Left ventricle myocardium superior (tissue), 1 donor: ENCODE measurements at regions not wholly inside any gene's neighbourhood (a gene's known extent, or its start where the extent isn't known, plus 50 kb on each side); places are given as distances from the start of the nearest gene placed in this dataset.
A peak's percentile ranks its signal among the peaks of the same experiment; 100 is the strongest.
"Not testable (repeated sequence)": the region's sequence is repeated elsewhere in the genome, so short reads cannot be mapped to it uniquely, and the experiment has no call there.

Experiments used
- ATAC-seq: fragments of 200-7000 bp; cut with Tn5 transposase; one replicate; pipeline ENCODE4 v1.9.1; 2020; ENCODE audit warnings: mild to moderate bottlenecking, moderate library complexity
- DNase-seq: peaks from one replicate; pipeline ENCODE4 v3.0.0-alpha.2; 2020
- intact Hi-C: fragments of 100-400 bp; cut with micrococcal nuclease; formaldehyde crosslinking; loops from one replicate; pipeline ENCODE4 v1.11.0; 2022
- donor health status: DM: no; HTN: yes; CAD: no; lungs with severe emphysema.

GRCh38 chr6:81575442-81575841 is 177.0 kb downstream of the TENT5A start:
- DNase-seq (no peak), ATAC-seq (peak; percentile 42)
- intact Hi-C loops = no loop called here

GRCh38 chr6:81572020-81572419 is 180.5 kb downstream of the TENT5A start:
- ATAC-seq = peak; percentile 70
- intact Hi-C loops = no loop called here
- no peak for DNase-seq

DNA sequence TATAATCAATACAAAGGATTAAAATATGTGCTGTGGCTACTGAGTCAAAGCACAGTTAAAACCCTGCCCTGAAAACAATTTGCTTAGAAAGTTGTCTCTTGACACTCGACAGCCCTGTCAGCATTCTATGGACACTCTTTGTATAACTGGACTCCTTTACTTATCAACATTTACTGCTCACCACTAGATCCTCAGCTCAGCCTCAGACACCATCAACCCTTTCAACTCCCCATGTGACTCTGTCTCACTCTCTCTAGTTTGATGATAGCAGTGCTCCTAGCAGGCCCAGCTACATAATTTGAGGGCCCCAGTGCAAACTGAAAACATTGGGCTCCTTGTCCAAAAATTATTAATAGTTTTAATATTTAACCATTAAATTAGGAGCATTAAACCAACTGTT is 181.8 kb downstream of the TENT5A start:
- intact Hi-C loops = no loop called here
- peak; percentile 79 for ATAC-seq
- DNase-seq = no peak

GRCh38 chr6:81568973-81569372 is 183.5 kb downstream of the TENT5A start:
- no peak for ATAC-seq
- DNase-seq = no peak
- intact Hi-C loops = no loop called here

GRCh38 chr6:81565071-81565470 is 187.4 kb downstream of the TENT5A start:
- intact Hi-C loops = no loop called here
- DNase-seq (no peak), ATAC-seq (no peak)

- no peak for ATAC-seq
- intact Hi-C loops = no loop called here
- no peak for DNase-seq
These were observed 187.9 kb downstream of the TENT5A start for GRCh38 chr6:81564470-81565068.

GRCh38 chr6:81562169-81562568 is 190.3 kb downstream of the TENT5A start:
- peak; percentile 81 for ATAC-seq

DNA sequence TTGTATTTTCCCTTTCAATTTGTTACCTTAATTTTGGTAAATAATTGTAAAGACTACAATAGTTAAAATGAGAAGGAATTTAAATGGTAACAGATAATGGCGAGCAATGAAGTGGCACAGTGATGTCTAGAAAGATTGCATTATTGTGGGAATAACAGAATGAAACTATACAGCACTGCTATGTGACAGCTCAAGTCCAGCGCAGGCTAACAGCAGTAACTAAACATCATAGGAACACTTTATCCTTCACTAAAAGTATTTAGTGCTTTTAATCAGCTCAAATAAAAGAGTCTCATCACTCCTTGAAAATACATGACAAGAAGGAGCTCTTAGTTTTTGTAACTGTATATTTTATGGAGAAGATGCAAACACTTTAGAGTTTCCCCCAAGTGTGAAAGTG is 190.8 kb downstream of the TENT5A start:
- DNase-seq (no peak), ATAC-seq (peak; percentile 74)
- intact Hi-C loops = no loop called here

More at GRCh38 chr6:81562169-81562568, 190.3 kb downstream of the TENT5A start:
- no peak for DNase-seq
- intact Hi-C loops = no loop called here

DNA sequence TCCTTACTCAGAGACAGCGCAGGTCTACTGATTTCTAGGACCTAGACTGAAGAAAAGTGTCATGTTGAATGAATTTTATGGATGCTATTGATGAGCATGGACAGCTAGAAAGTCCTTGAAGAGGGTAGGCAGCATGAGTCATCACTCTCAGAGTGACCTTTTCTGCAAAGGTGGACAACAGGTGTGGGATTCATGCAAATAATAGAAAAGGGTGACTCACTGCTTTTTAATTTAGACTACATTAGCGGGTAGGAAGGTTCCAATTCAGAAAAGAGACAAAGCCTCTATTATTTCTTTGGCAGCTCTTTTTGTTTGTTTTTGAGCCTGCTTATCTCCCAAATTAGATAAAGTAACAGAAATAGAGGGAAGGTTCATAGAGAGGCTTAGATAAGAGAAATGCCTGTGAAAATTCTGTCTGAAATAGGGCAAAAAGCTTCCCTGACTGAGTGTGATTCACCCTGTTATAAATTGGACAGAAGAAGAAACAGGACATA is 191.4 kb downstream of the TENT5A start:
- ATAC-seq (no peak), DNase-seq (no peak)
- intact Hi-C loops = no loop called here

DNA sequence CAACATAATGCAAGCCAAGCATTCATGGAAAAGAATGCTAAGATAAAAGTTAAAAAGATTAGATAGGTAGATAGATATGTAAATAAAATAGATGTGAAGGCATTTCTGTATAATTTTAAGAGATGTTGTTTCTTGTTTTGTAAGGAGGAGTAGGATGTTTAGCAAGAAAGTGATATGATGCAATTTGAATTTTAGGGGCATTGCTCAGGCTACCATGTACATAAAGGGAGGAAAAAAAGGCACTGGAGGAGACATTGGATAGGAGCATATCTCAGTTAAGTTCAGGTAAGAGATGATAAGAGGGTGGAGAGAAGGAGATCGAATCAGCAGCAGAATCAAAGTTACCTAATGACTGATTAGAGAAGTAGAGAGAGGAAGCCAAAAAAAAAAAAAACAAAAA is 194.7 kb downstream of the TENT5A start:
- ATAC-seq (no peak), DNase-seq (no peak)
- intact Hi-C loops = no loop called here

DNA sequence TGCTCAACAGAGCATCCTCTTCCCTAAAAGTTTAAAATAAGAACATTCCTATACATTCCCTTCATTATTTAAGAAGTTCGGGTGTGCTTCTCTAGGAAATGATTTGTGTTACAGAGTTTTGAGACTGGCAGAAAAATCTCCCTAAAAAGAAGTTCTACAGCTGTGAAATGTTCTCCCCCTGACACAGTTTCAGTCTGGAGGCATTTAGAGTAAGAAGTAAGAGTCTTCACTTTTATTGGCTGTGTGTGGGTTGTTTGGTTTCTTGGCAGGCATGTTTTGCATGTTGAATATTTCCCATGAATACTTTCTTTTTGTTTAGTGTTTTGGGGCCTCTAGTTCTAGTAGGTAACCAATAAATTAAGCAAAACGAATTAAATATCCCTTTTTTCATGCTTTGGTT is 195.9 kb downstream of the TENT5A start:
- intact Hi-C loops = no loop called here
- no peak for ATAC-seq
- DNase-seq = no peak

DNA sequence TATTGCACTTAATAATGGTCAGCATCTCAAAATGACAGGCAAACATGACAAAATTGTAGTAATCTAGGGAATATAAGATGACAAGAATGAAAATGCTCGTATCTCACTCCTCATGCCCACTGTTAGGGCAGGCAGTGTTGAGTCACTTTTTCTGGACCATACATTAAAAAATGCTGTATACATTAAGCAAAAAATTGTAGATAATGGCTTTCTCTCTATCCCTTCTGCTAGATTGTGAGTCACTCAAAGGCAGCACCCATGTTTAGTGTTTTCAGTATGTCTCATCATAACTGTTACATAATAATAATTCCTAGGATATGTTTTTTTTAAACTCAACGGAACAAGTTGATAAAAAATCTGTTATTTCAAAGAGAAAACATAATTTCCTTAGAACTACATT is 199.3 kb downstream of the TENT5A start:
- ATAC-seq = no peak
- intact Hi-C loops = no loop called here
- no peak for DNase-seq

GRCh38 chr6:81552644-81553043 is 199.8 kb downstream of the TENT5A start:
- intact Hi-C loops = no loop called here
- no peak for ATAC-seq
- no peak for DNase-seq

DNA sequence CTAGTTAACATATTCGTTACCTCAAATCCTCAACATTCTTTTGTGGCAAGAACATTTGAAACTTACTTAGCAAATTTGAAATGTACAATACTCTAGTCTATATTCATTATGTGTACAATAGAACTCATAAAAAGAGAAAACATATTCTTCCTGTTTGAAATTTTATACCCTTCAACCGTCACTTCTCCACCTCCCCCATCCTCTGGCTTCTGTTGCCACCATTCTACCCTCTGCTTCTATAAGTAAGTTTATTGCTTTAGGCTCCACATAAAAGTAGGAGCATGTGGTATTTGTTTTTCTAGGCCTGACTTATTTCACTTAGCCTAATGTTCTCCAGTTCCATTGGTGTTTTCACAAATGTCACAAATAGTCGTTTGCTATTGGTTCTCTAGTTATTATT is 205.3 kb downstream of the TENT5A start:
- no peak for ATAC-seq
- intact Hi-C loops = no loop called here

DNA sequence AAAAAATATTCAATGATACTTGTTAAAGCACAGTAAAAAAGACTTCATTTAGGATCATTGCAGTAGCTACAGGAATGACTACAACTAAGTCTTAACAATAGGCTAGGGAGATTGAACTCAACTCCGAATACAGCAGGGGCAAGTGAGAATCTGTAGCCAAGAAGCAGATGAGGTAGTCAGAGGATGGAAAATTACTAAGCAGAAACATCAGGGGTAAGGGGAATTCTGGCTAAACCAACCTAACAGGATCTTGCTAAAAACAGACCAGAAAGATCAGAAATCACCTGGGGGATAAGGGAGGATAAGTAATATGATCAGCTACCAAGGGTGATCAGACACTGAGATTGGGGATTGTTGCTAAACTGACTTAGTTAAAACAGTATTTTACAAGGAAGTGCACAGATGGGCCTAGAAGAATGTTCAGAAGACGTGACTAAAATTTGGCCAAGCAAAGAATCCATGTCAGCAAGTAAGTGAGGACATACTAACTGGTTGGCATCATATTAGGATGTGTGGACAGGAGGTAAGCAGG is 217.5 kb downstream of the TENT5A start:
- intact Hi-C loops = no loop called here
- ATAC-seq (no peak), DNase-seq (no peak)

More for the DNA sequence above, 205.3 kb downstream of the TENT5A start:
- no peak for DNase-seq

DNA sequence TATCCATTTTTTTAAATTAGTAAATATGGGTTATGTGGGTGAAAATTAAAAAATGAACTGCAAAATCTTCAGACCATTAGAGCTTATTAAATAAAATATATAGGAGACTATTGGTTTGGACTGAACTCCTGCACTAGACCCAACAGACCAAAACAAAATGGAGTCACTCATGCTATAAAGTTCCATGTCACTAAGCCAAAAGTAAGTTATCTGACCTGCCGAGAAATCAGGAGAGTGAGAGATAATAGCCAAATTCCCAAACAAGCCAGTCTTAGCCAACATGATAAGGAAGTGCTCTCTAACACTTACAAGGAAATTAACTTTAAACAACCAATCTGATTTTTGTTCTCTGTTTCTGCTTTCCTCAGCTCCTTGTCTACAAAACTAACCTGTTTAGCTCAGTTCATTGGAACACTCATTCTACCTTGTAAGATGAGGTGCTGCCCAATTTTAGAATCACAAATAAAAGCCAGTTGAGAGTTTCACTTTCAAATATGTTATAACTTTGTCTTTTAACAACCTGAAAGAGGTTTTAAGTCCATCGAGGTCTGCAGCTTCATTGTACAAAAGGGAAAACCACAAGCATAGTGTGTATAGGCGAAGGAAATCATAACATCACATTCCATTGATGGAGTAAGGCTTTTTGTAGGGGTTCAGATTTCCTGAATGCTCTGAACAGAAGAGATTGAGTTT is 220.5 kb downstream of the TENT5A start:
- ATAC-seq (no peak), DNase-seq (no peak)
- intact Hi-C loops = no loop called here

GRCh38 chr6:81517455-81517854 is 235.0 kb downstream of the TENT5A start:
- ATAC-seq (no peak), DNase-seq (no peak)
- intact Hi-C loops = no loop called here

DNA sequence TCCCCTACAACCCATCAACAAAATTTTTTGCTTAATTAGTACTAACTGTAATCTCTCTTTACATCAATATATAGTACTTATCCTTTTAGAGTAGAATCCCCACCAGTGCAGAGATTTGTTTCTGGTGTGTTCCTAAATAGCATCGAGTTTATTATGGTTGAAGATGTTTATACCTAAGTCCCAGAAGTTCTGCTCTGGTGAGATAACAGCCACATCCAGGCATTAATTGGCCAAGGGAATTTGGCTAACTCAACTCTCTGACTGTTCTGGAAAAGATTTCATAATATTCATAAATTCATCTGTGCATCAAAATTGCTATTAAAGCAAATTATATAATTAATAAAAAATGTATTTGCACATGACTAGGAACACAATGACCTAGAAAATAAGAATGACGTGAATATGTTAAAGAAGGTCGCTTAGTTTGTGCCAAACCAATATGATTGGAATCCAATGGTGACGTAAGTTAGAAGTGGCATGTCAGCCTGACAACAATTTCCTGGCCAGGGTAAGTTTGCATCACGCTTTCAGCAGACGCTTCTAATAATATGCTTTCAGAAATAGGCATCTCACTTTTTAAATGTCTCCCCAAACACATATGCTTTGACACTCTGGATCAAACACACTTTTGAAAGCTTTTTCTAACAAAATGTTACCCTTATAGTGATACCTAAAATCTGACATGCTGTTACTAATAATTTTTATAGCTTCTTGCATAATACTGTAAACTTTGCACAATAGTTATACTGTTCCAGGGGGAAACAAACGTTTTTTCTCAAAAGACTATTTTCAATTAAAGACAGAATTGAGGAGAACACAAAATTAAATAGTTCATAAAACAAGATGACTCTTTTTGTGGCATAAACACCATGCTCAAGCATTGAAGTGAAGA is 236.7 kb downstream of the TENT5A start:
- intact Hi-C loops = no loop called here
- peak; percentile 83 for ATAC-seq

GRCh38 chr6:81514195-81514594 is 238.3 kb downstream of the TENT5A start:
- ATAC-seq, intact Hi-C loops, DNase-seq: not testable (repeated sequence)

More for the DNA sequence above, 236.7 kb downstream of the TENT5A start:
- no peak for DNase-seq

DNA sequence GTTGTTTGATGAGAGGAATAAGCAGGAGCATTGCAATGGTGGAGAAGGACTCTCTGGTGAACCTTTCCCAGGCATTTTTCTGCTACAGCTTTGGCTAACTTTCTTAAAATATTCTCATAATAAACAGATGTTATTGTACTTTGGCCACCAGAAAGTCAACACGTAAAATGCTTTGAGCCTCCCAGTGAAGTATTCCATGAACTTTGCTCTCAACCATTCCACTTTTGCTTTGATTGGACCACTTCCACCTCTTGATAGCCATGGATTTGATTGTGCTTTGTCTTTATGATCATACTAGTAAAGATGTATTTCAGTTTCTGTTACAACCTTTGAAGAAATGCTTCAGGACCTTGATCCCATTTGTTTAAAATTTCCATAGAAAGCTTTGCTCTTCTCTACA is 241.1 kb downstream of the TENT5A start:
- ATAC-seq (no peak), DNase-seq (no peak)
- intact Hi-C loops = no loop called here
